ENCODE measurements at regions not wholly inside any gene's neighbourhood (a gene's known extent, or its start where the extent isn't known, plus 50 kb on each side); places are given as distances from the start of the nearest gene placed in this dataset.
A peak's percentile ranks its signal among the peaks of the same experiment; 100 is the strongest.
"Not testable (repeated sequence)": the region's sequence is repeated elsewhere in the genome, so short reads cannot be mapped to it uniquely, and the experiment has no call there.

GRCh38 chrX:26889574-26889973 lies 573.6 kb downstream of the PPP4R3C start:
- DNase-seq = peak in 6 of 58 donors; percentile 0 to 30 (median 6)

GRCh38 chrX:26873736-26874135 lies 589.4 kb downstream of the PPP4R3C start:
- no peak for DNase-seq

GRCh38 chrX:26871967-26872366 lies 591.2 kb downstream of the PPP4R3C start:
- no peak for DNase-seq

GRCh38 chrX:26851981-26852380 lies 611.2 kb downstream of the PPP4R3C start:
- DNase-seq = no peak

- no peak for DNase-seq
Measured at GRCh38 chrX:26848511-26848910, 614.6 kb downstream of the PPP4R3C start.

- DNase-seq = peak in 1 of 58 donors; percentile 0
Measured at GRCh38 chrX:26845056-26845455, 618.1 kb downstream of the PPP4R3C start.

GRCh38 chrX:26822448-26822847 lies 606.5 kb downstream of the MAGEB5 start:
- DNase-seq = no peak

- DNase-seq = no peak
Measured at GRCh38 chrX:26789751-26790150, 573.8 kb downstream of the MAGEB5 start.

- DNase-seq = no peak
Measured at GRCh38 chrX:26788402-26788998, 572.5 kb downstream of the MAGEB5 start.

GRCh38 chrX:26783512-26784225 lies 567.7 kb downstream of the MAGEB5 start:
- DNase-seq = peak in 4 of 58 donors; percentile 0

- no peak for DNase-seq
Measured at GRCh38 chrX:26778320-26778888, 562.4 kb downstream of the MAGEB5 start.

- no peak for DNase-seq
Measured at GRCh38 chrX:26762253-26762652, 546.3 kb downstream of the MAGEB5 start.

GRCh38 chrX:26755760-26756159 lies 539.8 kb downstream of the MAGEB5 start:
- DNase-seq = not testable (repeated sequence)

- no peak for DNase-seq
Measured at GRCh38 chrX:26747877-26748276, 531.9 kb downstream of the MAGEB5 start.

- DNase-seq = no peak
Measured at GRCh38 chrX:26722666-26723428, 506.9 kb downstream of the MAGEB5 start.

GRCh38 chrX:26672571-26672970 lies 456.6 kb downstream of the MAGEB5 start:
- no peak for DNase-seq

- no peak for DNase-seq
Measured at GRCh38 chrX:26670521-26670920, 454.6 kb downstream of the MAGEB5 start.

GRCh38 chrX:26664919-26665318 lies 448.9 kb downstream of the MAGEB5 start:
- DNase-seq = no peak

GRCh38 chrX:26653050-26653449 lies 437.1 kb downstream of the MAGEB5 start:
- no peak for DNase-seq

GRCh38 chrX:26651755-26652154 lies 435.8 kb downstream of the MAGEB5 start:
- no peak for DNase-seq

GRCh38 chrX:26649534-26649933 lies 433.6 kb downstream of the MAGEB5 start:
- DNase-seq = no peak

- DNase-seq = no peak
Measured at GRCh38 chrX:26631385-26631784, 415.4 kb downstream of the MAGEB5 start.

Data from anterior cingulate cortex (tissue), 58 donors.